Stimulated activated CD8-positive, alpha-beta memory T cell treated with anti-CD3 and anti-CD28 coated beads, Interleukin-15, amount 100 ng/mL, for 1 hour (primary cell): ENCODE measurements at regions not wholly inside any gene's neighbourhood (a gene's known extent, or its start where the extent isn't known, plus 50 kb on each side); places are given as distances from the start of the nearest gene placed in this dataset.
"Not testable (repeated sequence)": the region's sequence is repeated elsewhere in the genome, so short reads cannot be mapped to it uniquely, and the experiment has no call there.

Experiments
- DNase-seq: peaks from one replicate; pipeline ENCODE4 v3.0.0-alpha.2; 2020; ENCODE audit warnings: low read depth

DNA sequence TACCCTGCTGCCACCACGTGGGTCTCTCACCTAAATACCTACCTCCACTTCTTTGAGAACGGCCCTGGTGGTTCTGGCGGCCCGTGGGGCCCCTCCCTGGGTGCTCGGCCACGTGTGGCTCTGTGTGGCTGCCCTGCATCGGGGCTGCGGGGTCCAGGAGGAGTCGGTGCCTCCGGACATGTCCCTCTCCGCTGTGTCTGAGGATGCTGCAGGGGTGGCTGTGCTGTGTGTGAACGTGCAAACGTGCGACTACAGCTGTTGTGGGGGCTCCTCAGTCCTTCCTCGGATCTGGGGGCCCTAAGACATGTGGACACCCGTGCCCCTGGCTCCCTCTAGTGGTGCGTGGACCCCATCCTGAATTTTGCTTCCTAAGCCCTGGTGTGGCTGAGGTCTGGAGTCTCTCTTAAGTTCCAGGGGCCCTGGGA, 691.8 kb downstream of the QKI start:
- DNase-seq: no peak

DNA sequence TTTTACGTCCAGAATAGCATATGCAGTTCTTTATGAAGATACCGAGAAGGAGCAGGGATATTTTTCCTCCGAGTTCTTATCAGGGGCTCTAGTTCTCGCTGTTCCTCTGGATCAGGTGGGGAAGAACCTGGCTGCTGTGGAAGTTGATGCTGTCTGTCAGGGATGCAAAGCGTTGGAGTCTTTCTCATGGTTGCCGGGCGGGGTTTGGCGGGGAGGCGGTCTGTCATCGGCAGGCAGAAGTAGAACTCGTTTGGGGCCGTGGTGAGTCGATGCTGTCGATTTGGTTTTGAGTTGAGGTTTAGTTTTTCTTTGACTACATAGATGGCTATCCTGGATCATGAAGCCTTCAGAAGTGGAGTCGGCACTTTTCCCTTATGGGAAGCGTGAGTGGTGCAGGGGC, 691.2 kb downstream of the QKI start:
- no peak for DNase-seq

DNA sequence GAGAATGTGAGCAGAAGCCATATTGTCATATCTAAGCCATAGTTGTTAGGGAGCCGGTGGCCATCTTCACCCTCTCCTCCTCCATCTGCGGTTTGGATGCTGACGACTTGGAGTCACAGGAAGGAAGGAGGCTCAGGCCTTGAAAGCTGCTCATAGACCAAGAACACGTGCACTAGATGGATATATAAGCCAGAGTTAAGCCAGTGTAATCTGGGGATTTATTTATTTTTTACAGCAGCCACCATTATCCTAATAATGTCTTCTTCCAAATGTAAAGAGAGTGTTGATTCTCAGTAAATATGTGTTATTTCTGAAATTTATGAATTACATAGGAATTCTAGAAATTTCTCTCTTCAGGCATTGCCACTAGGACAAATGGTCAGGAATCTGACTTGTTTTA, 689.9 kb downstream of the QKI start:
- DNase-seq: no peak

DNA sequence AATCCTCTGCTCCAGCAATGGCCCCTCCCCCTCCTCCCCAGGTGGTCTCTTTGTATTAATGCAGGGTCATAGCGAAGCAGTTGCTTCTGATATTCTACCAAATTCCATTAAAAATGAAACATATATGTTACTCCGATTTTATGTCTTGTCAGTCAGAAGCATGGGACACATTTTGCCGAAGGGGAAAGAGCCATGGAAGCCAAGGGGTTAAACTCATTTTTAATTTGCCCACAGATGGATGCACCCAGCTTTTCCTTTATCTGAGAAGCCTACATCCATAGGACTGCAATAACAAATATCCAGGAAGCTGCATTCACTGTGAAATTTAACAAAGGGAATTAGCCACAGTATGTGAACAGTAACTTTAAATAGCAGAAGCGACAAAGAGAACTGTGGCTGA, 688.2 kb downstream of the QKI start:
- no peak for DNase-seq

DNA sequence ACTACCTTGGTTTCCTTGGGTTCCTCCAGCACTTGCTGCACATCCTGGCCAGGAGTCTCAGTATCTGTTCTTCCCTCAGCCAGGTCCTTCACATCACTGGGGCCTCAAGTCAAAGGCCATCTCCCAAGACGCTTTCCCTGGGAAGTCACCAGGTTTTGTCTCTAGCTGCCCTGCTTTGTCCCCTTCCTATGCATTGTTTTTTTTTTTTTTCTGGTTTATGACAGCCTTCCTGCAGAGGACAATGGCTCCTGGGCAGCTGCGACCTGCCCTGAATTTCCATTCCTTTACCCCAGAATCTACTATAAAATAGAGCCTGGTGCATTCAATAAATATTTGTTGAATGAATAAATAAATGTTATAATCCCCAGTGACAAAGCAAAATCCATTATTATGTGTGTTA, 687.3 kb downstream of the QKI start:
- no peak for DNase-seq

DNA sequence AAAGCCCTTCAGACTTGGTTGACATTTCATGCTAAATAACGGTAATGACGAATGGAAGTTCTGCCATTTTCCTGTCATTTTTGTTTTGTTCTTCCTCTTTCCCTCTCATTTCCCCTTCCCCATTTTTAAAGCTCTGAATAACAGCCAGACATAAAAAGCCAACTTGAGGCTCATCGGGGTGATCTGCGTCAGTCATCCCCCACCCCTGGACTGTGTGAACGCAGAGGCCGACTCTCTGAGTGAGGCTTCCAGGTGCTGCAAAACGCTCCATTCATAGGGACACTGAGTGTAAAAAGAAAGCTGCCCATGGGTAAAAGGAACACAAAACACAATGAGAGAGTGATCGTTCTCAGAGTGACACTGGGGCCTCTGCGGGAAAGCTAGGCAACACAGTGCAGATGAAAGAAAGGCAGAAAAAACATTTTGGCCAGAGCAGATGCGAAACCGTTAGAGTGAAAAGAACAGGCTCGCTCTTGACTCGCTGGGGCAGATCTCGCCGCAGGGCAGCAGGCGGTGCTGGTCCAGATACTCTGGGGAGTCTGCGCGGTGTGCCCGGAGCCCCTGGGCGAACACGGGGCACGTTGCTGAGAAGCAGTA, 684.8 kb downstream of the QKI start:
- no peak for DNase-seq

DNA sequence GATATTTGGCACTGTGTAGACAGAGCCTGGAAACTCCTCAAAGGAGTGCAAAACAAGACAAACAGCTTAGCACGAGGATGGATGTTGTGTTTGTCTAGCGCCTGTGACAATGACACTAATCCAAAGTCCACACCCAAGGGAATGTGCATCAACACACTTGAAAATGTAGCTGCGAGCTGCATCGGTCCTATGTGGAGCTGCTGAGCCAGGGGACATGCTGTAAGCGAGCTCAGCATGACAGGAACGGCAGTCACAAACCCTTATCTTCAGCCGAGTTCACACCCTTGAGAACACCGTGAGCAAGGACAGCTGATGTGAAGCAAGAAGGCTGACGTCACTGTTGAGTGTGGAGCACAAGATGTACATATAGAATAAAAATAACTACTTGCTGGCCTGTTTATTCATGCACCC, 684.3 kb downstream of the QKI start:
- no peak for DNase-seq

DNA sequence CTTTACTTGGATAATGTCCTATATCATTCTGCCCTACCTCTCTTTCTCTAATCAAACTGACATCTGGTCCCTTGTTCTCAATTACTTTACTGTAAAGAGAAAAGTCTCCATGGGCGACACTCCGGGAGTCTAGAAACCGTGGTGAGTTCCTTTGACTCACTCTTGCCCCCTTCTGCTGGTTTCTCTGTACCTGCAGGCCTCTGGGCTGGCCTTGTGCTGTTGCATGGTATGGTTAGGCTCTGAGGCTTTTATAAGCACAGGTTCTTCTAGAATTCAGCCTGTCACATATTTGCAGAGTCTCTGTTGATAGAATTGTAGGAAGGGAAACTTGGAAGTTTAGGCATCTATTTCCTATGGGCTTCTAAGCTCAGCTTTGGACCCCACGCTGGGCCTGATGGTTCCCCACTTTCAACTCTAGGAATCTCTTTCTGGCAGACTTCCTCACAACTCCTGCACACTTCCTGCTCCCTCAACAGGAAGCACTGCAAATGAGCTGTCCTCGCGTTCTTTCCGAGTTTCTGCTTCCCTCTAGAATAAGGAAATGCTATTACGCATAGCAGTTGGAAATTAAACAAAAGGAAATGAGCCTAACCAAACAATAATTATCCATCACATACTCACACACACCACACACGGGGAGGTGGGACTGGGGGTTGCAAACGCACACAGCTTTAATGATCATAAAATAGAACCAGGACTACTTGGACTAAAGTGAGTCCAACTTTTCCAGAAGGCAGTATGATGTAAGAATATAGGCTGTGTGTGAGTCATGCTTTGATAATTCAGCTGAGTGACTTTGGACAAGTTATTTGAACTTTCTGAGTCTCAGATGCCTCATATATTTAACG, 683.3 kb downstream of the QKI start:
- no peak for DNase-seq

DNA sequence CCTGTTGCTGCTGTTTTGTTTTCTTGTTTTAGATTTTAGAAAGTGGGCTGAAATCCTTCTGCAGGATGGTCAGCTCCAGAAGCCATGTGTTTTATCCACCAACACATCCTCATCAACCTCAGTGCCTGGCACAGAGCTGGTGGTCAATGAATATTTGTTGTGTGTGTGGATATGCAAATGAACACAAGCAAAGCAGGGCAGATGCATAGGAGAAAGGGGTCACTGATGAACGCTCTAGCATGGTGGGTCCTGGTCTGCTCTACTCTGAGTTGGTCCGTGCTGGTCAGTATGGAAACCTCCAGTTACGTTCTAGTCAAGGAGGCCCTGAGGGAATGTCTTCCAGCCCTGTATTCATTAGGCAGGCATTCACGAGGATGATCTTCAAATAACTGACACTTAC, 682.5 kb downstream of the QKI start:
- DNase-seq: no peak

DNA sequence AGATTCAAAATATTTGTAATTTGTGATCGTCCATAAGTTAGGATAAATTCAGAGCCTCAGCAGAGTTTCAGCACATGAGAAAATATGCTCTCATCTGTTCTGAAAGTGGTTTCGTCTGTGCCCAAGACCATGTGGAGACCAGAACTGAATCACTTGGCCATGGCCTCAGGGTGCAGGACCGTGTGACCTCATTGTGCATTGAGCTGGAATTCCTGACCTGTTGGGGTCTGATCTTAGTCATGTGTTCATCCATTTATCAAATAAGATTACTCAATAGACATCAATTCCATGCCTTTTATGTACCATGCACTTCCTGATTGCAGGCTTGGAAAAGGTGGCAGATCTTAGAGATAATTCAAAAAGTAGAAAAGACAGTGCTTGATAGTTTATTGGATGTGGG, 680.5 kb downstream of the QKI start:
- DNase-seq: no peak

DNA sequence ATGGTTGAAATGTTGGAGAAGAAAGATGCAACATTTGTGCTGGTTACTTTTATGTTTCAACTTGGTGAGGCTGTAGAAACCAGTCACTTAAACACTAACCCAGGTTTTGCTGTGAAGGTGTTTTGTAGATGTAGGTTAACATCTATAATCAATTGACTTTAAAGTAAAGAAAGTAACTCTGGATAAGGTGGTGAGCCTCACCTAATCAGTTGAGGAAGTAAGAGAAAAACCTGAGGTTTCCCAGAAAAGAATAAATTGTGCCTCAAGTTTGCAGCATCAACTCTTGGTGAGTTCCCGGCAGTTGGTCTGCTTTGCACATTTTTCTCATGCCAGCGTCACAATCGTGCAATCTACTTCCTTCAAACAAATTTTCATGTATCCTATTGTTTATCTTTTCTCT, 673.4 kb downstream of the QKI start:
- DNase-seq: no peak

DNA sequence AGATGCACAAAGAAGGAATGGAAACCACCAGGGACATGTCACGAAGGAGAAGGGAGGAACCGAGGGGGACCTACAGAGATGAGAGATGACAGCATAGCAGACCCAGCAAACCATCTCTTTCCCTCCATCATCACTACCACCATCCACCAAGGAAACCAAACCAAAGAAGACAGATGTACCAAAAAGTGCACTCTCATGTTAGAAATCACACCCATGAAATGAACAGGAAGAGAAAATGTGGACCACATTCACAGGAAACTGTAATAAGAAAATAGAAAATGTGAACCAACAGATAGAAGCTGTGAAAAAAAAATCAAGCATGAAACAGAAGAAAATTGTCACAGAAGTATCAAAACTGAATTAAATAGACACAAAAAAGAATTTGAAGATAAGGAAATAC, 672.7 kb downstream of the QKI start:
- no peak for DNase-seq

DNA sequence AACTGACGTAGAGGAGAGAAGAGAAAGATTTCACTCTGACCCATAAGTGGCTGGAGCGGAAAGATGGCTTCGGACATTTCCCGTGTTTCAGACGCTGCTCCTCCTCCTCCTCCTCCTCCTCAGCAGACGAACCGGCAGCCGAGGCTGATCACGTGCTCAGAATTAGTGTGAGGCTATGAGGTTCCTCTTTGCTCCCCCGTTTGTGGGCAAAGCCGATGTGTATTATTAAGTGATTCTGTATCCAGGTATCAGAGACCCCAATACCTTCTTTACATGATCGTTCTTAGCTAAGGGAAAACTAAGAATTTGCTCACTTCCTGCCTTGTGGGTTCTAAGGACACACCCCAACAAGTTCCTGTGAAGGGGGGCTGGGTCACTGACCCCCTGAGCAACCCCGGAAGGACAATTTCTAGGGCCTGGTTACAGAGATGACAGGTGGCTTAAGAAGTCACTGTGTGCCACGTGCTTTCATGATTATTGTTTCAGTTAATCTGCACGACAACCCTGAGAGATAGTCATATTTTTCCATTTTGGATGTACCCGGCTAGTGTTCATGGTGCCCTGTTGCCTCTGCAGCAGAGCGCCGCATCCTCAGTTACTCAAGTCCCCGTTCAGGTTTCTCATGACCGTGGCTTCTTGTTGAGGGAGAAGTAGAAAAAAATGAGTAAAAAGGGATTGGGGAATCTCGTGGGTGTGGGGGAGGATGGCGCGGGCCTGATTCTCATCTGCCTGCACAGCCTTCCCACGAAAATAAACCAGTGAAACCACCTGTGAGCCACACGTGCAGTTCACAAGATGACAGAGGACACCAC, 671.8 kb downstream of the QKI start:
- no peak for DNase-seq

DNA sequence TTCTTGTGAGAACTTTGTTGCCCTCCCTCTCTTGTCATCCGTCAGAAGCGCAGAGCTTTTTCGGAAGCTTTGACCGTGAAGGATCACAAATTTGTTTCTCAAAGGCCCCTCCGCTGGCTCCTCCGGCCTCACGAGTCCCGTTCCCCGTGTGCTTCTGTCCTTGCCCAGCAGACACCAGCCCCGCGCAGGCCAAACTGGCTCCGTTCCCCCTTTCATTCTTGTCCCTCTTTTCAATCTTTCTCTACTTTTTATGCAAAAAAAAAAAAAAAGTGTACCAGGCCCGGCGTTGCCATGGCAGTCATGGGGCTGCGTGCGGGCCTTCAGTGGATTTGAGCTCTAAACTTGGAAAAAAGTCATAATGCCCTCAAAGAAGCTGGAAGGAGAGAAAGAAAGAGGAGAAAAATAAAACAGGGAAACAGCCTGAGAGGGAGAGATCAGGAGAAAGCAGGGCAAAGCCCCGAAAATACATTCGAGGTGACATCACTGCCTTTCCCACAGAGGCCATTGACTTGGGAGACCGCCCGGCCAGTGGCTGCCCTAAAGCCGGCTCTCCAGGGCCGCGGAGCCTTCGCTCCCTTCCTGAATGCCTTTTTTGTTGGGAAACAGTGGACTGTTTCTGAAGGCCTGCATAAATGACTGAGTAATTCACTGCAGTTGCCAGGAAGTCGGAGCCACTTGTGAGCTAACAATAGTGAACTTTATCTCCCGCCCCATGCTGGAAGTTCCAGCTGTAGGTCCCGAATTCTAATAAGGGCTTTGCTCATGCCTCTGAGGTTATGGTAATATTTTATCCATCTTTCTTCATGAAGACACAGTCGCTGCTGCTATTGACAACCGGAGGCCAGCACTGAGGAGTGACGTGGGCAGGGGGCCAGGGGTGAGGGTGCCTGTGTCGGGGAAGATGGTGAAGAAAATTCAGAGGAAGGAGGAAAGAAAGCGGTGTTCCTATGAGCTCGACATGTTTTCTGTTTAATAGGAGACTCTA, 670.9 kb downstream of the QKI start:
- DNase-seq: no peak

DNA sequence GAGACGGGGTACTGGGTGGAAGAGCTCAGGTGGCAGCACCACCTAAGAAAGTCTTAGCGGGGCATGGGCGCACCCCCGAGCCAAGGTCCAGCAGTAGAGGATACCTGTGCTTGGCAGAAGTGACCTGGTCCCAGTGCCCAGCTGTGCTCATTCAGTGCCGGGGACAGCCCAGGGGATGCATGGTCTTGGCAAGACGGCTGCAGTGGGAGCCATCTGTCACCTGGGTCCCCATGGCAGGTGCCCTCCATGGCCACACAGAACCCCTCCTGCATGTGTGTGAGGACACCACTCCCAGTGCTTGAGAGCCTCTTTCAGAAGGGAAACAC, 664.7 kb downstream of the QKI start:
- DNase-seq: no peak

DNA sequence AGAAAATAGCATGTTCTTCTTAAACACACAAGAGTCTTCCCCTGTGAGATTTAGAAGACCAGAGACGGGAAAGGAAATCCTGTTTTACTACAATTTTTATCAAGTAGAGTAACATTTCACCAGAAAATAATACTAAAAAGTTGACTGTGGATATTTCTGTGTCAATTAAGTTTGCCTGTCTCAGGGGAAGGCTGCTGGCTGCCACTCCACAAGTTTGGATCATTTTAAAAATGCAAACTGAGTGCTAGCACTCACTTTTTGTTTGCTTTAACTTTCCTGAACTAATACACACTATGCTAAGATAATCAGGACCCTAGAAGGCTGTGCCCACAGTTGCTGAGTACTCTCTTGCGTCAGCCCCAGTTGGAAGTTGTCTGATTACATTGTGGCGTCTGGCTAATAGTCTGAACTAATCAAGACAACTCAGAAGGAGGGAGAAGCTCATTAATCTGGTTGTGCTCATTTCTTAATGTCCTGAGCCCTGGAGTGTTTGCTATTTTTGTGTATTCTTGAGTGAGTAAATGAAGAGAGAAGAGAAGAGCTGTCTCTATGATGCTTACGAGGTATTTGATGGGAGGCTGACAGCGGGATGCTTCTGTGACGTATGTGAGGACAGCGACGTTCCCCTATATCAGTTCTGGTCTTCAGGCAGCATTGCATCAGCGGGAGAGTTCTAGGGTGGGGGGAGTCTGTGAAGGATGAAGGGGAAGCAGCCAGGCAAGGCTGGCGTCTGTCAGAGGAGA, 664.2 kb downstream of the QKI start:
- no peak for DNase-seq

DNA sequence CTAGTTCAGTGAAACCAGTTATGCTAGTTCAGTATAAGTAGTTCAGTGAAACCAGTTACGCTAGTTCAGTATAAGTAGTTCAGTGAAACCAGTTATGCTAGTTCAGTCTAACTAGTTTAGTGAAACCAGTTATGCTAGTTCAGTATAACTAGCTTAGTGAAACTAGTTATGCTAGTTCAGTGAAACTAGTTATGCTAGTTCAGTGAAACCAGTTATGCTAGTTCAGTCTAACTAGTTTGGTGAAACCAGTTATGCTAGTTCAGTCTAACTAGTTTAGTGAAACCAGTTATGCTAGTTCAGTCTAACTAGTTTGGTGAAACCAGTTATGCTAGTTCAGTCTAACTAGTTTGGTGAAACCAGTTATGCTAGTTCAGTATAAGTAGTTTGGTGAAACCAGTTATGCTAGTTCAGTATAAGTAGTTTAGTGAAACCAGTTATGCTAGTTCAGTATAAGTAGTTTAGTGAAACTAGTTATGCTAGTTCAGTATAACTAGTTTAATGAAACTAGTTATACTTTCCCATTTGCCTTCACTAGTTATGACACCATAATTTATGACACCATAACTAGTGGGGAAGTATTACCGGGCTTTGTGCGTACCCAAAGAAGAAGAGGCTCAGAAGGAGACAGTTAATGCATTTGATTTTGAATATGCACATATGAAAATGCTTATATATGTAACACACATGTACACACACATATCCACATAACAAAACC, 662.5 kb downstream of the QKI start:
- DNase-seq: not testable (repeated sequence)

DNA sequence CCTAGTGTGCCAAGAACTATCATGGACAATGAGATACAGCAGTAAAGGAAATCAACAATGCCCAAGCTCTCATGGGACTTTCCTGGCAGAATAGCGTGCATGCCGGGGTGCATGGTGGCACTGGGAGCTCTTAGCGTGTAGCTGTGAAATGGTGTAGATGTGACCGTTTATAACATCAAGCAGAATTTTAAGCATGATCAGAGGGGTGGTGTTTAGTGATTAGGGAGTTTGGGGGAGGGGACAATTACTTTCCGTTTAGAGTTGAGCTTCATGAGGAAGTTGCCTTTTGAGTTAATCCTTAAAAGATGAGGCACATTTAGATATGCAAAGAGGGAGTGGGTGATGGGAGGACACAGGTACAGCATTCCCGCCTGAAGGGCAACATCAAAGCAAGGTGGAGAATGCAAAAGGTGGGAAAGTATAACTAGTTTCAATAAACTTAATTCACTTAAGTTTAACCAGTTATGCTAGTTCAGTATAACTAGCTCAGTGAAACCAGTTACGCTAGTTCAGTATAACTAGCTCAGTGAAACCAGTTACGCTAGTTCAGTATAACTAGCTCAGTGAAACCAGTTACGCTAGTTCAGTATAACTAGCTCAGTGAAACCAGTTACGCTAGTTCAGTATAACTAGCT, 661.6 kb downstream of the QKI start:
- DNase-seq: no peak

DNA sequence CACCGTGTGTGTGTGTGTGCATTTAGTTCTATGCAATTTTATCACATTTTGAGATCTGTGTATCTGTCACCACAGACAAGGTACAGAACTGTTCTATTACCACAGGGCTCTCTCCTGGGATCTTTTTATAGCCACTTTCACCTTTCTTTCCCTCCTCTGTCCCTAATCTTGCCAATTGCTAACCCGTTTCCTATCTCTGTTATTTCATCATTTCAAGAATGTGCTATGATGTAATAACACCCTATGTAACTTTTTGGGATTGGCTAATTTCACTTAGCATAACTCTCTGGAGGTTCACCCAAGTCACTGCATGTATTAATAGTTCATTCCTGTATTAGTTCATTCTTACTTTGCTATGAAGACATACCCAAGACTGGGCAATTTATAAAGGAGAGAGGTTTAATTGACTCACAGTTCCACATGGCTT, 657.7 kb downstream of the QKI start:
- no peak for DNase-seq

DNA sequence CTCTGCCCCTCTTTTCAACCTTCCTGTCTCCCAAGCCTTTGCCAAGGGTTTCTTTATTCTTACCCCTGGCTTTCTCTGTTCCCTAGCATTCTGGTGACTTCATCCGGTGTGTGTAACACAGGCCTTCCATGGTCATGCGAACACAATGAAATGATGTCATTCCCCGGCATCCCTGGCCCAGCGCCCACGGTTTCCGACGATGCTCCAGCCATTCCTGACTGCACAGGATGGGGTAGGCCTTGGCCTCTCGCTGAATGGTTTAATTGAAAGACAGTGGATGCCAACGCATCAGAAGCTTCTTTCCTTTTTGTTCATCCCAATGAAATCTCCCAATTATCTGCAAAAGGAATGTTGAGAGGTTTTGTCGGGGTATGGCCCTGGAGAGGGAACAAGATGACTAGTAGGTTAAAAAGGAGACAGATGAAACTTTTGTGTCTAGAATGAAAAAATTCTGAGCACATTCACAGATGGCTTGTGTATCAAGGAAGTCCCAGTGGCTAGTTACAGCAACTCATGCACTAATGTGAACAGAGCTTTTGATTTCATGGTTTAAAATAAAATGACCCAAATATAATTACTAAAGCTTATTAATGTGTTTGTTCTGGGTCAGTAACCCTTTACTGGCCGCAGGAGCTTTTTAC, 655.0 kb downstream of the QKI start:
- DNase-seq: no peak
